HCT116 (cell line): ENCODE measurements at regions not wholly inside any gene's neighbourhood (a gene's known extent, or its start where the extent isn't known, plus 50 kb on each side); places are given as distances from the start of the nearest gene placed in this dataset.

Source experiments
- ATAC-seq: fragments of 200-7000 bp; cut with Tn5 transposase; 2 replicates; pipeline ENCODE4 v1.9.1; 2020; ENCODE audit warnings: mild to moderate bottlenecking, moderate library complexity
- BruUV-seq: library from RNA; stranded (reverse); fragments of 400-500 nt; replicated peaks from 2 replicates; lab custom pipeline; 2021; lab: Mats Ljungman, UMichigan
- CTCF ChIA-PET: fragments of 300-600 bp; sonication (Branson Sonifier 250); formaldehyde crosslinking; loops from one replicate; lab custom pipeline; 2021; ENCODE audit warnings: antibody characterized with exemption; lab: Charles Lee
- POLR2A ChIA-PET: fragments of 300-600, 350-600 bp; sonication (Branson Sonifier 250); formaldehyde crosslinking; loops from one replicate; lab custom pipeline; 2021; ENCODE audit warnings: antibody characterized with exemption; lab: Charles Lee
- RAD21 ChIA-PET, 2 experiments: fragments of 300-600 bp; sonication (Branson Sonifier 250); formaldehyde crosslinking; loops; one replicate each; lab custom pipeline; 2023; ENCODE audit warnings: low total read pairs in 2 of 2; ENCODE audit not compliant: uncharacterized antibody in 2 of 2, unreplicated experiment in 2 of 2, low non-redundant PET in 1 of 2; lab: Charles Lee
- DNase-seq: peaks from one replicate; pipeline ENCODE4 v3.0.0-alpha.2; 2010; ENCODE audit warnings: low read depth, low spot score
- H2AFZ ChIP-seq: fragments of 200-600 bp; shearing (Covaris generic), sonication (generic); 2 replicates; pipeline ENCODE4 v1.6.1; 2017; ENCODE audit warnings: low read depth, mixed run types, mixed read lengths, antibody characterized with exemption, low read length; ENCODE audit not compliant: poor library complexity, severe bottlenecking
- H3K27ac ChIP-seq: 2 replicates; pipeline ENCODE4 v1.5.1; 2012; ENCODE audit warnings: low read depth, low read length
- H3K27me3 ChIP-seq: fragments of 200-600 bp; sonication (generic); 2 replicates; pipeline ENCODE4 v1.6.1; 2016; ENCODE audit warnings: mixed run types, low read length, mixed read lengths; ENCODE audit not compliant: insufficient read depth
- H3K36me3 ChIP-seq, 2 experiments: fragments of 200-500 bp in 1 of 2; fragments of 200-600 bp in 1 of 2; sonication (Bioruptor generic) in 1 of 2; sonication (generic) in 1 of 2; 2 replicates each; pipeline versions ENCODE4 v1.5.1 to v1.6.1; 2014 to 2016; ENCODE audit warnings: low read length in 2 of 2, inconsistent platforms in 1 of 2, mixed read lengths in 1 of 2, mixed run types in 1 of 2; ENCODE audit not compliant: insufficient read depth in 2 of 2, control insufficient read depth in 1 of 2
- H3K4me1 ChIP-seq, 2 experiments: fragments of 200-600 bp in 1 of 2; sonication (generic) in 1 of 2; 2 replicates each; pipeline versions ENCODE4 v1.5.1 to v1.6.1; 2012 to 2017; ENCODE audit warnings: low read length in 2 of 2, inconsistent platforms in 1 of 2, mild to moderate bottlenecking in 1 of 2, mixed read lengths in 1 of 2, mixed run types in 1 of 2, moderate library complexity in 1 of 2; ENCODE audit not compliant: insufficient read depth in 2 of 2, control insufficient read depth in 1 of 2
- H3K4me2 ChIP-seq: fragments of 200-600 bp; sonication (generic); 2 replicates; pipeline ENCODE4 v1.6.1; 2017; ENCODE audit warnings: mixed run types, low read length, mixed read lengths
- H3K4me3 ChIP-seq, 2 experiments: fragments of 200-600 bp in 1 of 2; sonication (generic) in 1 of 2; replicated peaks in 1 of 2; 2 replicates each; pipeline ENCODE4 v1.5.1; 2011 to 2016; ENCODE audit warnings: low read length in 2 of 2, control low read depth in 1 of 2, low read depth in 1 of 2, mild to moderate bottlenecking in 1 of 2, mixed read lengths in 1 of 2, mixed run types in 1 of 2
- H3K79me2 ChIP-seq: fragments of 200-600 bp; sonication (generic); 2 replicates; pipeline ENCODE4 v1.6.1; 2017; ENCODE audit warnings: mild to moderate bottlenecking, mixed run types, low read length, moderate library complexity, mixed read lengths; ENCODE audit not compliant: insufficient read depth
- H3K9ac ChIP-seq: fragments of 200-600 bp; sonication (generic); 2 replicates; pipeline ENCODE4 v1.6.1; 2016; ENCODE audit warnings: low read length, mixed read lengths
- H3K9me2 ChIP-seq: fragments of 200-600 bp; sonication (generic), shearing (Covaris generic); 2 replicates; pipeline ENCODE4 v1.6.1; 2017; ENCODE audit warnings: mixed run types, mild to moderate bottlenecking, moderate library complexity; ENCODE audit not compliant: insufficient read depth
- H3K9me3 ChIP-seq, 2 experiments: fragments of 200-500 bp in 1 of 2; fragments of 200-600 bp in 1 of 2; sonication (Bioruptor generic) in 1 of 2; sonication (generic) in 1 of 2; 2 replicates each; pipeline ENCODE4 v1.6.1; 2014 to 2017; ENCODE audit warnings: low read length in 2 of 2, mixed read lengths in 2 of 2, inconsistent platforms in 1 of 2, low read depth in 1 of 2, mild to moderate bottlenecking in 1 of 2, mixed run types in 1 of 2, moderate library complexity in 1 of 2; ENCODE audit not compliant: control insufficient read depth in 1 of 2, insufficient read depth in 1 of 2
- H4K20me1 ChIP-seq: fragments of 200-600 bp; sonication (generic), shearing (Covaris generic); 2 replicates; pipeline ENCODE4 v1.6.1; 2017; ENCODE audit warnings: mixed run types, mild to moderate bottlenecking, moderate library complexity; ENCODE audit not compliant: insufficient read depth
- CBX3 ChIP-seq: IDR thresholded peaks from 2 replicates; pipeline ENCODE4 v1.6.1; 2012; ENCODE audit warnings: low read depth
- ELF1 ChIP-seq: IDR thresholded peaks from 2 replicates; pipeline ENCODE4 v1.6.1; 2012; ENCODE audit warnings: low read depth, borderline replicate concordance
- JUND ChIP-seq: IDR thresholded peaks from 2 replicates; pipeline ENCODE4 v1.6.1; 2012
- RAD21 ChIP-seq: IDR thresholded peaks from 2 replicates; pipeline ENCODE4 v1.6.1; 2012; ENCODE audit warnings: low read depth, mild to moderate bottlenecking
- SIN3A ChIP-seq: IDR thresholded peaks from 2 replicates; pipeline ENCODE4 v1.6.1; 2012; ENCODE audit warnings: low read depth
- SRF ChIP-seq: IDR thresholded peaks from 2 replicates; pipeline ENCODE4 v1.6.1; 2012; ENCODE audit warnings: low read depth
- ZFX ChIP-seq: fragments of 450-650 bp; IDR thresholded peaks from 2 replicates; pipeline ENCODE4 v1.6.1; 2017
- ZNF274 ChIP-seq: fragments of 200-500 bp; sonication (Bioruptor generic); IDR thresholded peaks from 2 replicates; pipeline ENCODE4 v1.6.1; 2014; ENCODE audit warnings: mild to moderate bottlenecking, low read depth, low read length, inconsistent platforms
- intact Hi-C: fragments of 100-400 bp; cut with micrococcal nuclease; formaldehyde crosslinking; loops from 2 replicates; pipeline ENCODE4 v1.10.0; 2022
- TF ChIP-seq, protein P1 (sequence below): IDR thresholded peaks from 2 replicates; pipeline ENCODE4 v1.6.1; 2012
- TF ChIP-seq, protein P2 (sequence below), 3 experiments: fragments of 200-600 bp in 1 of 3; sonication (generic) in 1 of 3; IDR thresholded peaks in 2 of 3; conservative IDR thresholded peaks in 1 of 3; 2 replicates each; pipeline ENCODE4 v1.5.1; 2012 to 2017; ENCODE audit warnings: low read depth in 2 of 3, low read length in 2 of 3, antibody characterized with exemption in 1 of 3, borderline replicate concordance in 1 of 3, control low read depth in 1 of 3, mild to moderate bottlenecking in 1 of 3, mixed read lengths in 1 of 3, mixed run types in 1 of 3, moderate library complexity in 1 of 3; ENCODE audit not compliant: insufficient read depth in 1 of 3
- TF ChIP-seq, protein P3 (sequence below): IDR thresholded peaks from 2 replicates; pipeline ENCODE4 v1.6.1; 2012; ENCODE audit warnings: low read depth
- TF ChIP-seq, protein P4 (sequence below): IDR thresholded peaks from 2 replicates; pipeline ENCODE4 v1.6.1; 2011; ENCODE audit warnings: mild to moderate bottlenecking, low read length, moderate library complexity; ENCODE audit not compliant: insufficient replicate concordance; ENCODE audit errors: extremely low read depth

DNA sequence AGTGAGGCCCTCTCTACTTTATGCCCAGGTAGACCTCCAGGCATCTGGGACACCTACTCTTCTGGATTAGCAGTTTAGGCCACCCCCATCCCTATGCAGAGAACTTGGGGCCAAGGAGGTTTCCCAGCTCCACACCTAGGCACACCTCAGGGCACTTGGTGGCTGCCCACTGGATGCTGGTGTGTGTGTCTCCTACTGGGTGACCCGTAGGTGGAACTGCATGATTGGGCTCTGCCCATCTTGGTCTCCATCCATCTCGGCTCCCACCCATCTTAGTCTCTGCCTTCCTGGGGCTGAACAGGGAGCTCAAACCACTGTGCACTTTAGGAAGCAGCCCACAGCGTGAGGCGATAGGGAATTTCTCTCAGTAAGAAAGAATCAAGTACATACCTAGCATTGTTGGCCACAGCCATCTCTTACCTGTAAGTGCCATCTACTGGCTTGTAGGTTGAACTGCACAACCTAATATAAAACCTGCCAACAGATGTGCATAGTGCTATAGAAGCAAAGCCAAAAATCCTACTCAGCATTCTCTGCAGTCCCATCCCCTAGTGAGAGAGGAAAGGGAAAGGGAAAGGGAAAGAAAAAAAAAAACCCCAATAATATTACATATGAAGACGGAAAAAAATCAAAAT is 61.6 kb upstream of the PTPN5 start:
- no peaks in the 10 kb centered on the region for H3K79me2 ChIP-seq
- intact Hi-C loops = loop anchor here (1.0 to 2.0 kb wide), 2 partner anchors 78 to 738 kb away; no protein-coding TSS in a partner anchor
- ChIA-PET CTCF (no interaction called here), POLR2A (no interaction called here), RAD21 (no interaction called here)
- H3K4me1 ChIP-seq = no peaks in the 10 kb centered on the region
- TF ChIP-seq JUND = no peak
- TF ChIP-seq ZFX = no peak
- TF ChIP-seq ZNF274 = no peak
- no peak for TF ChIP-seq CBX3
- TF ChIP-seq, protein P1, sequence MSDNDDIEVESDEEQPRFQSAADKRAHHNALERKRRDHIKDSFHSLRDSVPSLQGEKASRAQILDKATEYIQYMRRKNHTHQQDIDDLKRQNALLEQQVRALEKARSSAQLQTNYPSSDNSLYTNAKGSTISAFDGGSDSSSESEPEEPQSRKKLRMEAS = no peak
- TF ChIP-seq SRF = no peak
- TF ChIP-seq, protein P2, sequence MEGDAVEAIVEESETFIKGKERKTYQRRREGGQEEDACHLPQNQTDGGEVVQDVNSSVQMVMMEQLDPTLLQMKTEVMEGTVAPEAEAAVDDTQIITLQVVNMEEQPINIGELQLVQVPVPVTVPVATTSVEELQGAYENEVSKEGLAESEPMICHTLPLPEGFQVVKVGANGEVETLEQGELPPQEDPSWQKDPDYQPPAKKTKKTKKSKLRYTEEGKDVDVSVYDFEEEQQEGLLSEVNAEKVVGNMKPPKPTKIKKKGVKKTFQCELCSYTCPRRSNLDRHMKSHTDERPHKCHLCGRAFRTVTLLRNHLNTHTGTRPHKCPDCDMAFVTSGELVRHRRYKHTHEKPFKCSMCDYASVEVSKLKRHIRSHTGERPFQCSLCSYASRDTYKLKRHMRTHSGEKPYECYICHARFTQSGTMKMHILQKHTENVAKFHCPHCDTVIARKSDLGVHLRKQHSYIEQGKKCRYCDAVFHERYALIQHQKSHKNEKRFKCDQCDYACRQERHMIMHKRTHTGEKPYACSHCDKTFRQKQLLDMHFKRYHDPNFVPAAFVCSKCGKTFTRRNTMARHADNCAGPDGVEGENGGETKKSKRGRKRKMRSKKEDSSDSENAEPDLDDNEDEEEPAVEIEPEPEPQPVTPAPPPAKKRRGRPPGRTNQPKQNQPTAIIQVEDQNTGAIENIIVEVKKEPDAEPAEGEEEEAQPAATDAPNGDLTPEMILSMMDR (IDR thresholded peaks at IDR 0.05 in 2 of 3, conservative IDR thresholded peaks at IDR 0.05 in 1 of 3; ENCODE audit: borderline replicate concordance in 1 of 3, insufficient read depth in 1 of 3, low read depth in 2 of 3, low read length in 2 of 3) = peak; percentile 47 to 73 (median 62); a peak in 5 of 6 replicates
- TF ChIP-seq, protein P3, sequence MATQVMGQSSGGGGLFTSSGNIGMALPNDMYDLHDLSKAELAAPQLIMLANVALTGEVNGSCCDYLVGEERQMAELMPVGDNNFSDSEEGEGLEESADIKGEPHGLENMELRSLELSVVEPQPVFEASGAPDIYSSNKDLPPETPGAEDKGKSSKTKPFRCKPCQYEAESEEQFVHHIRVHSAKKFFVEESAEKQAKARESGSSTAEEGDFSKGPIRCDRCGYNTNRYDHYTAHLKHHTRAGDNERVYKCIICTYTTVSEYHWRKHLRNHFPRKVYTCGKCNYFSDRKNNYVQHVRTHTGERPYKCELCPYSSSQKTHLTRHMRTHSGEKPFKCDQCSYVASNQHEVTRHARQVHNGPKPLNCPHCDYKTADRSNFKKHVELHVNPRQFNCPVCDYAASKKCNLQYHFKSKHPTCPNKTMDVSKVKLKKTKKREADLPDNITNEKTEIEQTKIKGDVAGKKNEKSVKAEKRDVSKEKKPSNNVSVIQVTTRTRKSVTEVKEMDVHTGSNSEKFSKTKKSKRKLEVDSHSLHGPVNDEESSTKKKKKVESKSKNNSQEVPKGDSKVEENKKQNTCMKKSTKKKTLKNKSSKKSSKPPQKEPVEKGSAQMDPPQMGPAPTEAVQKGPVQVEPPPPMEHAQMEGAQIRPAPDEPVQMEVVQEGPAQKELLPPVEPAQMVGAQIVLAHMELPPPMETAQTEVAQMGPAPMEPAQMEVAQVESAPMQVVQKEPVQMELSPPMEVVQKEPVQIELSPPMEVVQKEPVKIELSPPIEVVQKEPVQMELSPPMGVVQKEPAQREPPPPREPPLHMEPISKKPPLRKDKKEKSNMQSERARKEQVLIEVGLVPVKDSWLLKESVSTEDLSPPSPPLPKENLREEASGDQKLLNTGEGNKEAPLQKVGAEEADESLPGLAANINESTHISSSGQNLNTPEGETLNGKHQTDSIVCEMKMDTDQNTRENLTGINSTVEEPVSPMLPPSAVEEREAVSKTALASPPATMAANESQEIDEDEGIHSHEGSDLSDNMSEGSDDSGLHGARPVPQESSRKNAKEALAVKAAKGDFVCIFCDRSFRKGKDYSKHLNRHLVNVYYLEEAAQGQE = no peak
- TF ChIP-seq, protein P4, sequence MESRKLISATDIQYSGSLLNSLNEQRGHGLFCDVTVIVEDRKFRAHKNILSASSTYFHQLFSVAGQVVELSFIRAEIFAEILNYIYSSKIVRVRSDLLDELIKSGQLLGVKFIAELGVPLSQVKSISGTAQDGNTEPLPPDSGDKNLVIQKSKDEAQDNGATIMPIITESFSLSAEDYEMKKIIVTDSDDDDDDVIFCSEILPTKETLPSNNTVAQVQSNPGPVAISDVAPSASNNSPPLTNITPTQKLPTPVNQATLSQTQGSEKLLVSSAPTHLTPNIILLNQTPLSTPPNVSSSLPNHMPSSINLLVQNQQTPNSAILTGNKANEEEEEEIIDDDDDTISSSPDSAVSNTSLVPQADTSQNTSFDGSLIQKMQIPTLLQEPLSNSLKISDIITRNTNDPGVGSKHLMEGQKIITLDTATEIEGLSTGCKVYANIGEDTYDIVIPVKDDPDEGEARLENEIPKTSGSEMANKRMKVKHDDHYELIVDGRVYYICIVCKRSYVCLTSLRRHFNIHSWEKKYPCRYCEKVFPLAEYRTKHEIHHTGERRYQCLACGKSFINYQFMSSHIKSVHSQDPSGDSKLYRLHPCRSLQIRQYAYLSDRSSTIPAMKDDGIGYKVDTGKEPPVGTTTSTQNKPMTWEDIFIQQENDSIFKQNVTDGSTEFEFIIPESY = no peak
- TF ChIP-seq ELF1 = no peak
- no peak for TF ChIP-seq SIN3A
- TF ChIP-seq RAD21 = peak; percentile 75
- DNase-seq (peak; percentile 21), ATAC-seq (peak; percentile 96)
- no peak overlapping the region for H3K4me3 ChIP-seq
- H4K20me1 ChIP-seq = no peaks in the 10 kb centered on the region
- no peak overlapping the region for H3K4me2 ChIP-seq
- BruUV-seq = no TSS peak
- H3K9ac ChIP-seq = no peak overlapping the region
- H3K9me2 ChIP-seq = no peaks in the 10 kb centered on the region
- peaks cover 45% of the 10 kb centered on the region for H3K27me3 ChIP-seq
- H3K9me3 ChIP-seq = no peaks in the 10 kb centered on the region
- no peaks in the 10 kb centered on the region for H3K36me3 ChIP-seq
- no peak overlapping the region for H3K27ac ChIP-seq
- H2AFZ ChIP-seq = no peak overlapping the region
